Sigmoid colon (tissue), 6 donors: ENCODE measurements at regions not wholly inside any gene's neighbourhood (a gene's known extent, or its start where the extent isn't known, plus 50 kb on each side); places are given as distances from the start of the nearest gene placed in this dataset.

Experiments used
- DNase-seq: peaks from one replicate; pipeline ENCODE4 v3.0.0-alpha.2; 2019
- H3K27ac ChIP-seq, 4 donors: fragments of 200-600 bp; sonication (generic); one replicate each; pipeline ENCODE4 v1.5.1; 2016 to 2019; ENCODE audit warnings: mild to moderate bottlenecking in 1 of 4
- H3K27me3 ChIP-seq, 3 donors: fragments of 200-600 bp; sonication (generic); one replicate each; pipeline ENCODE4 v1.5.1; 2019; ENCODE audit warnings: mild to moderate bottlenecking in 1 of 3
- H3K36me3 ChIP-seq, 4 donors: fragments of 200-600 bp; sonication (generic); one replicate each; pipeline ENCODE4 v1.5.1; 2016 to 2019
- H3K4me1 ChIP-seq, 4 donors: fragments of 200-600 bp; sonication (generic); one replicate each; pipeline ENCODE4 v1.5.1; 2017 to 2019
- H3K4me3 ChIP-seq, 4 donors: fragments of 200-600 bp; sonication (generic); one replicate each; pipeline ENCODE4 v1.5.1; 2017 to 2019; ENCODE audit warnings: mild to moderate bottlenecking in 2 of 4, moderate library complexity in 1 of 4
- H3K9me3 ChIP-seq, 4 donors: fragments of 200-600 bp in 3 of 4; sonication (generic) in 3 of 4; one replicate each; pipeline versions ENCODE4 v1.5.1 to v1.6.1; 2013 to 2019
- CTCF ChIP-seq, 4 experiments: fragments of 450-650 bp in 3 of 4; fragments of 200-600 bp in 1 of 4; IDR thresholded peaks; one replicate each; pipeline ENCODE4 v1.5.1; 2016 to 2019; ENCODE audit warnings: antibody characterized with exemption in 4 of 4, mild to moderate bottlenecking in 3 of 4, moderate library complexity in 2 of 4
- EP300 ChIP-seq, 4 donors: sonication (generic); formaldehyde crosslinking; IDR thresholded peaks; one replicate each; pipeline ENCODE4 v1.6.1; 2017; ENCODE audit warnings: antibody characterized with exemption in 4 of 4
- POLR2A ChIP-seq, 2 donors: fragments of 450-650 bp; IDR thresholded peaks; one replicate each; pipeline ENCODE4 v1.6.1; 2016; ENCODE audit warnings: antibody characterized with exemption in 2 of 2, mild to moderate bottlenecking in 2 of 2, moderate library complexity in 2 of 2
- POLR2AphosphoS5 ChIP-seq, 4 donors: sonication (generic); formaldehyde crosslinking; IDR thresholded peaks; one replicate each; pipeline ENCODE4 v1.6.1; 2017; ENCODE audit warnings: antibody characterized with exemption in 4 of 4
- WGBS, 2 donors: extraction: QIAGEN DNeasy Blood & Tissue Kit; methylation state at CpG; one replicate each; pipeline ENCODE4 v1.1.7; 2013; 5-methylcytosine and 5-hydroxymethylcytosine counted together
- intact Hi-C: fragments of 100-400 bp; cut with DNase I; formaldehyde crosslinking; loops from one replicate; pipeline ENCODE4 v1.15.1; 2023
- donor health status: healthy with polysubstance abuse.
- donor health status: healthy.

GRCh38 chr7:57207836-57208235, 75.6 kb upstream of the ZNF479 start:
- intact Hi-C loops = no loop called here
- no peak overlapping the region for H3K4me3 ChIP-seq
- no peaks in the 10 kb centered on the region for H3K4me1 ChIP-seq
- TF ChIP-seq POLR2AphosphoS5 (IDR thresholded peaks at IDR 0.05) (no peak), CTCF (IDR thresholded peaks at IDR 0.05) (no peak), POLR2A (IDR thresholded peaks at IDR 0.05) (no peak)
- DNase-seq = no peak
- WGBS, 2 donors = 73 to 77% methylated on average over 6 of the region's 6 CpGs
- no peak overlapping the region for H3K27ac ChIP-seq
- no peaks in the 10 kb centered on the region for H3K27me3 ChIP-seq
- no peaks in the 10 kb centered on the region for H3K36me3 ChIP-seq
- peaks cover 0 to 26% (median 6%) of the 10 kb centered on the region in 4 donors for H3K9me3 ChIP-seq

GRCh38 chr7:57210212-57210611, 78.0 kb upstream of the ZNF479 start:
- H3K4me1 ChIP-seq = no peaks in the 10 kb centered on the region
- intact Hi-C loops = no loop called here
- no peak overlapping the region for H3K4me3 ChIP-seq
- WGBS, 2 donors = 83 to 91% methylated on average over 3 of the region's 3 CpGs
- H3K9me3 ChIP-seq = peaks cover 0 to 21% (median 0%) of the 10 kb centered on the region in 4 donors
- H3K27me3 ChIP-seq = no peaks in the 10 kb centered on the region
- TF ChIP-seq CTCF (IDR thresholded peaks at IDR 0.05) (no peak), EP300 (IDR thresholded peaks at IDR 0.05) (no peak), POLR2AphosphoS5 (IDR thresholded peaks at IDR 0.05) (no peak), POLR2A (IDR thresholded peaks at IDR 0.05) (no peak)
- no peak for DNase-seq
- no peaks in the 10 kb centered on the region for H3K36me3 ChIP-seq
- H3K27ac ChIP-seq = no peak overlapping the region

DNA sequence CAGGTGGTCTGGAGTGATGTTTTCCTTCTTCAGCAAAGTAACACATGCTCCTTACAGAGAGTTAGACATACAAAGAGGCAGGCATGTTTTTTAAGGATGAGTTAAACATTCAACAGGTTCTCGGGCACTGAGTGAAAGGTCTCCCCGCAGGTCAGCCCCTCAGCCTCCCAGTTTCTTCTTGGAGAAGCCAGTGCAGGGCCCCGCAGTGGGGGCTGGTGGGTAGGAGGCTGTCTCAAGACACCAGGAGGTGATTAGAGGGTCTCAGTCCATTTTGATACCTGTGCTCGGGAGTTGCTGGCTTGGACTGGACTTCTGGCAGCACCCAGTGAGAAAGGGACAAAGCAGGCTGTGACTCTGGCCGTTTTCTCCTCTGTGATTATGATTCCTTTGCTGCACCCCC, 78.6 kb upstream of the ZNF479 start:
- no peaks in the 10 kb centered on the region for H3K27me3 ChIP-seq
- DNase-seq = no peak
- no peak overlapping the region for H3K4me3 ChIP-seq
- intact Hi-C loops = no loop called here
- no peak for TF ChIP-seq POLR2AphosphoS5 (IDR thresholded peaks at IDR 0.05)
- no peak for TF ChIP-seq POLR2A (IDR thresholded peaks at IDR 0.05)
- no peak for TF ChIP-seq EP300 (IDR thresholded peaks at IDR 0.05)
- no peak for TF ChIP-seq CTCF (IDR thresholded peaks at IDR 0.05)
- peaks cover 0 to 20% (median 0%) of the 10 kb centered on the region in 4 donors for H3K9me3 ChIP-seq
- H3K27ac ChIP-seq = no peak overlapping the region
- 58 to 65% methylated on average over 5 of the region's 5 CpGs for WGBS, 2 donors
- no peaks in the 10 kb centered on the region for H3K4me1 ChIP-seq
- H3K36me3 ChIP-seq = no peaks in the 10 kb centered on the region

- TF ChIP-seq EP300 (IDR thresholded peaks at IDR 0.05) = no peak
- no peak for TF ChIP-seq POLR2A (IDR thresholded peaks at IDR 0.05)
- TF ChIP-seq CTCF (IDR thresholded peaks at IDR 0.05) = no peak
- TF ChIP-seq POLR2AphosphoS5 (IDR thresholded peaks at IDR 0.05) = no peak
- WGBS, 2 donors = 72 to 76% methylated on average over 14 of the region's 14 CpGs
- no peak overlapping the region for H3K4me3 ChIP-seq
- H3K27me3 ChIP-seq = no peaks in the 10 kb centered on the region
- DNase-seq = no peak
- intact Hi-C loops = no loop called here
- peaks cover 0 to 13% (median 0%) of the 10 kb centered on the region in 4 donors for H3K9me3 ChIP-seq
- no peaks in the 10 kb centered on the region for H3K36me3 ChIP-seq
- no peak overlapping the region for H3K27ac ChIP-seq
- H3K4me1 ChIP-seq = no peaks in the 10 kb centered on the region
These were observed 79.3 kb upstream of the ZNF479 start for GRCh38 chr7:57211428-57212100.

- Histone ChIP-seq H3K4me1 (no peaks in the 10 kb centered on the region), H3K9me3 (peaks cover 0 to 12% (median 1%) of the 10 kb centered on the region in 4 donors), H3K27me3 (no peaks in the 10 kb centered on the region), H3K4me3 (no peak overlapping the region), H3K36me3 (no peaks in the 10 kb centered on the region), H3K27ac (no peak overlapping the region)
- intact Hi-C loops = no loop called here
- WGBS, 2 donors = 74 to 90% methylated on average over 9 of the region's 9 CpGs
- no peak for TF ChIP-seq POLR2A (IDR thresholded peaks at IDR 0.05)
- TF ChIP-seq CTCF (IDR thresholded peaks at IDR 0.05) = no peak
- TF ChIP-seq EP300 (IDR thresholded peaks at IDR 0.05) = no peak
- no peak for TF ChIP-seq POLR2AphosphoS5 (IDR thresholded peaks at IDR 0.05)
- no peak for DNase-seq
These were observed 83.2 kb upstream of the ZNF479 start for GRCh38 chr7:57215423-57215822.
